Stomach (tissue), 4 donors: ENCODE measurements at regions not wholly inside any gene's neighbourhood (a gene's known extent, or its start where the extent isn't known, plus 50 kb on each side); places are given as distances from the start of the nearest gene placed in this dataset.

Experiments
- EP300 ChIP-seq: sonication (generic); formaldehyde crosslinking; IDR thresholded peaks from one replicate; pipeline ENCODE4 v1.6.1; 2017; ENCODE audit warnings: antibody characterized with exemption
- POLR2AphosphoS5 ChIP-seq, 3 donors: sonication (generic); formaldehyde crosslinking; IDR thresholded peaks; one replicate each; pipeline ENCODE4 v1.6.1; 2016; ENCODE audit warnings: antibody characterized with exemption in 3 of 3

GRCh38 chr3:59663076-59663850 lies 613.4 kb upstream of the CFAP20DC start:
- TF ChIP-seq EP300, result no peak
- no peak for TF ChIP-seq POLR2AphosphoS5 (IDR thresholded peaks at IDR 0.05)
